PC-3 (cell line): ENCODE measurements at regions not wholly inside any gene's neighbourhood (a gene's known extent, or its start where the extent isn't known, plus 50 kb on each side); places are given as distances from the start of the nearest gene placed in this dataset.

ENCODE experiments used
- CTCF ChIP-seq: fragments of 300-600 bp; sonication (generic); conservative IDR thresholded peaks from 2 replicates; pipeline ENCODE4 v1.5.1; 2017; ENCODE audit warnings: antibody characterized with exemption, low read depth, mild to moderate bottlenecking, low read length
- EZH2 ChIP-seq: fragments of 300-600 bp; sonication (generic); IDR thresholded peaks from one replicate; pipeline ENCODE4 v1.6.1; 2017; ENCODE audit warnings: antibody characterized with exemption, mild to moderate bottlenecking, low read length; ENCODE audit not compliant: unreplicated experiment
- EZH2phosphoT487 ChIP-seq: fragments of 300-600 bp; sonication (generic); IDR thresholded peaks from 2 replicates; pipeline ENCODE4 v1.6.1; 2018; ENCODE audit warnings: mild to moderate bottlenecking, antibody characterized with exemption, low read length, borderline replicate concordance

GRCh38 chr1:170791941-170792340 is 128.0 kb downstream of the PRRX1 start:
- no peak for TF ChIP-seq CTCF
- no peak for TF ChIP-seq EZH2
- no peak for TF ChIP-seq EZH2phosphoT487
